Activated CD4-positive, alpha-beta T cell treated with anti-CD3 and anti-CD28 coated beads, Interleukin-2, amount 10 ng/mL, durations not matched to agents 7 days and 5 days (primary cell): ENCODE measurements at regions not wholly inside any gene's neighbourhood (a gene's known extent, or its start where the extent isn't known, plus 50 kb on each side); places are given as distances from the start of the nearest gene placed in this dataset.

Experiments
- CTCF ChIA-PET: fragments of 350-600 bp; sonication (Branson Sonifier 250); formaldehyde crosslinking; loops from one replicate; lab custom pipeline; 2021; ENCODE audit warnings: antibody characterized with exemption; lab: Charles Lee
- POLR2A ChIA-PET: fragments of 350-600 bp; sonication (Branson Sonifier 250); formaldehyde crosslinking; loops from one replicate; lab custom pipeline; 2021; ENCODE audit warnings: antibody characterized with exemption; lab: Charles Lee
- DNase-seq: peaks from one replicate; pipeline ENCODE4 v3.0.0-alpha.2; 2020
- H3K27ac Mint-ChIP-seq: one replicate; pipeline ENCODE4 v1.8.0; 2021; ENCODE audit warnings: mild to moderate bottlenecking, moderate library complexity, mixed read lengths
- H3K27me3 Mint-ChIP-seq: one replicate; pipeline ENCODE4 v1.8.0; 2021; ENCODE audit warnings: mixed read lengths
- H3K36me3 Mint-ChIP-seq: one replicate; pipeline ENCODE4 v1.8.0; 2021; ENCODE audit warnings: low read depth, mixed read lengths
- H3K4me1 Mint-ChIP-seq: one replicate; pipeline ENCODE4 v1.8.0; 2021; ENCODE audit warnings: mixed read lengths
- H3K4me3 Mint-ChIP-seq: one replicate; pipeline ENCODE4 v1.8.0; 2021; ENCODE audit warnings: mild to moderate bottlenecking, moderate library complexity, mixed read lengths
- H3K9me3 Mint-ChIP-seq: one replicate; pipeline ENCODE4 v1.8.0; 2021; ENCODE audit warnings: mixed read lengths

- H3K36me3 Mint-ChIP-seq, result no peaks in the 10 kb centered on the region
- H3K4me3 Mint-ChIP-seq, result no peak overlapping the region
- POLR2A ChIA-PET, result interaction anchor here (0.6 kb wide), 1 partner anchor 36 kb away, joined by 3 read pairs; no protein-coding TSS in a partner anchor
- H3K9me3 Mint-ChIP-seq, result no peaks in the 10 kb centered on the region
- DNase-seq, result no peak
- CTCF ChIA-PET, result interaction anchor here (1.3 kb wide), 1 partner anchor 51 kb away, joined by 3 read pairs; no protein-coding TSS in a partner anchor
- H3K4me1 Mint-ChIP-seq, result no peaks in the 10 kb centered on the region
- H3K27me3 Mint-ChIP-seq, result no peaks in the 10 kb centered on the region
- no peak overlapping the region for H3K27ac Mint-ChIP-seq
Observed at GRCh38 chr7:136079066-136079465, 101.9 kb upstream of the MTPN start.

- no peak for DNase-seq
- H3K4me3 Mint-ChIP-seq, result no peak overlapping the region
- no peaks in the 10 kb centered on the region for H3K27me3 Mint-ChIP-seq
- H3K4me1 Mint-ChIP-seq, result no peaks in the 10 kb centered on the region
- H3K9me3 Mint-ChIP-seq, result no peaks in the 10 kb centered on the region
- ChIA-PET POLR2A (interaction anchor here (0.6 kb wide), 1 partner anchor 36 kb away, joined by 3 read pairs; no protein-coding TSS in a partner anchor), CTCF (interaction anchor here (1.3 kb wide), 1 partner anchor 51 kb away, joined by 3 read pairs; no protein-coding TSS in a partner anchor)
- H3K36me3 Mint-ChIP-seq, result no peaks in the 10 kb centered on the region
- H3K27ac Mint-ChIP-seq, result no peak overlapping the region
Observed at GRCh38 chr7:136078630-136079029, 101.5 kb upstream of the MTPN start.

- Mint-ChIP-seq H3K4me3 (no peak overlapping the region), H3K36me3 (no peaks in the 10 kb centered on the region), H3K27me3 (no peaks in the 10 kb centered on the region), H3K9me3 (no peaks in the 10 kb centered on the region), H3K4me1 (no peaks in the 10 kb centered on the region), H3K27ac (no peak overlapping the region)
- ChIA-PET CTCF (no interaction called here), POLR2A (no interaction called here)
- DNase-seq, result no peak
Observed at GRCh38 chr7:136076954-136077353, 99.8 kb upstream of the MTPN start.

- Mint-ChIP-seq H3K27ac (no peak overlapping the region), H3K4me1 (no peaks in the 10 kb centered on the region), H3K27me3 (no peaks in the 10 kb centered on the region), H3K4me3 (no peak overlapping the region), H3K36me3 (no peaks in the 10 kb centered on the region), H3K9me3 (no peaks in the 10 kb centered on the region)
- CTCF ChIA-PET, result no interaction called here
- no peak for DNase-seq
- POLR2A ChIA-PET, result interaction anchor here (0.6 kb wide), 1 partner anchor 41 kb away, joined by 3 read pairs; no protein-coding TSS in a partner anchor
Observed at GRCh38 chr7:136074843-136075242, 97.7 kb upstream of the MTPN start.

GRCh38 chr7:136072447-136072846, 95.3 kb upstream of the MTPN start:
- Mint-ChIP-seq H3K27ac (no peak overlapping the region), H3K4me1 (no peaks in the 10 kb centered on the region), H3K27me3 (peaks cover 2% of the 10 kb centered on the region), H3K36me3 (no peaks in the 10 kb centered on the region), H3K9me3 (no peaks in the 10 kb centered on the region), H3K4me3 (no peak overlapping the region)
- CTCF ChIA-PET, result no interaction called here
- POLR2A ChIA-PET, result no interaction called here
- no peak for DNase-seq

- Mint-ChIP-seq H3K4me1 (no peaks in the 10 kb centered on the region), H3K4me3 (no peak overlapping the region), H3K27me3 (peaks cover 2% of the 10 kb centered on the region), H3K36me3 (no peaks in the 10 kb centered on the region), H3K27ac (no peak overlapping the region), H3K9me3 (no peaks in the 10 kb centered on the region)
- CTCF ChIA-PET, result no interaction called here
- POLR2A ChIA-PET, result no interaction called here
- DNase-seq, result no peak
Observed at GRCh38 chr7:136070736-136071505, 93.8 kb upstream of the MTPN start.

GRCh38 chr7:136069840-136070529, 92.8 kb upstream of the MTPN start:
- DNase-seq, result no peak
- Mint-ChIP-seq H3K9me3 (no peaks in the 10 kb centered on the region), H3K4me1 (no peaks in the 10 kb centered on the region), H3K27ac (no peak overlapping the region), H3K36me3 (no peaks in the 10 kb centered on the region), H3K4me3 (no peak overlapping the region), H3K27me3 (peaks cover 2% of the 10 kb centered on the region)
- ChIA-PET POLR2A (no interaction called here), CTCF (no interaction called here)

- Mint-ChIP-seq H3K9me3 (no peaks in the 10 kb centered on the region), H3K4me3 (no peak overlapping the region), H3K27ac (no peak overlapping the region), H3K4me1 (no peaks in the 10 kb centered on the region), H3K27me3 (peaks cover 2% of the 10 kb centered on the region), H3K36me3 (no peaks in the 10 kb centered on the region)
- ChIA-PET POLR2A (no interaction called here), CTCF (no interaction called here)
- no peak for DNase-seq
Observed at GRCh38 chr7:136067277-136067676, 90.1 kb upstream of the MTPN start.

- DNase-seq, result no peak
- Mint-ChIP-seq H3K9me3 (no peaks in the 10 kb centered on the region), H3K4me3 (no peak overlapping the region), H3K27me3 (peaks cover 2% of the 10 kb centered on the region), H3K27ac (no peak overlapping the region), H3K4me1 (no peaks in the 10 kb centered on the region), H3K36me3 (no peaks in the 10 kb centered on the region)
- ChIA-PET POLR2A (no interaction called here), CTCF (no interaction called here)
Observed at GRCh38 chr7:136066304-136067143, 89.4 kb upstream of the MTPN start.

GRCh38 chr7:136064627-136065237, 87.6 kb upstream of the MTPN start:
- DNase-seq, result no peak
- Mint-ChIP-seq H3K9me3 (no peaks in the 10 kb centered on the region), H3K4me3 (no peak overlapping the region), H3K4me1 (no peaks in the 10 kb centered on the region), H3K36me3 (no peaks in the 10 kb centered on the region), H3K27me3 (peaks cover 5% of the 10 kb centered on the region), H3K27ac (no peak overlapping the region)
- ChIA-PET POLR2A (no interaction called here), CTCF (no interaction called here)

- Mint-ChIP-seq H3K27ac (no peak overlapping the region), H3K27me3 (peaks cover 5% of the 10 kb centered on the region), H3K4me3 (no peak overlapping the region), H3K36me3 (no peaks in the 10 kb centered on the region), H3K4me1 (no peaks in the 10 kb centered on the region), H3K9me3 (no peaks in the 10 kb centered on the region)
- ChIA-PET POLR2A (no interaction called here), CTCF (interaction anchor here (0.6 to 1.4 kb wide), 2 partner anchors 11 to 1216 kb away, joined by 3 to 4 read pairs; no protein-coding TSS in a partner anchor)
- no peak for DNase-seq
Observed at GRCh38 chr7:136064081-136064480, 86.9 kb upstream of the MTPN start.

- Mint-ChIP-seq H3K9me3 (no peaks in the 10 kb centered on the region), H3K27me3 (peaks cover 4% of the 10 kb centered on the region), H3K4me1 (no peaks in the 10 kb centered on the region), H3K36me3 (no peaks in the 10 kb centered on the region), H3K27ac (no peak overlapping the region), H3K4me3 (no peak overlapping the region)
- DNase-seq, result no peak
- CTCF ChIA-PET, result interaction anchor here (1.4 kb wide), 1 partner anchor 10 kb away, joined by 4 read pairs; no protein-coding TSS in a partner anchor
- POLR2A ChIA-PET, result no interaction called here
Observed at GRCh38 chr7:136063326-136063666, 86.1 kb upstream of the MTPN start.
